Right lobe of liver (tissue), 6 donors: ENCODE measurements at regions not wholly inside any gene's neighbourhood (a gene's known extent, or its start where the extent isn't known, plus 50 kb on each side); places are given as distances from the start of the nearest gene placed in this dataset.

Source experiments
- ATAC-seq, 4 donors: fragments of 200-7000 bp; cut with Tn5 transposase; one replicate each; pipeline ENCODE4 v1.9.1; 2020; ENCODE audit warnings: mild to moderate bottlenecking in 4 of 4, moderate library complexity in 4 of 4
- DNase-seq, 3 donors: peaks; one replicate each; pipeline ENCODE4 v3.0.0-alpha.2; 2020
- H3K27ac ChIP-seq, 3 donors: fragments of 200-600 bp; one replicate each; pipeline ENCODE4 v1.8.0; 2022
- H3K27me3 ChIP-seq, 2 donors: fragments of 200-600 bp; one replicate each; pipeline ENCODE4 v1.8.0; 2022
- H3K36me3 ChIP-seq, 4 donors: fragments of 200-600 bp; sonication (generic) in 1 of 4; one replicate each; pipeline versions ENCODE4 v1.5.1 to v1.8.0; 2017 to 2022; ENCODE audit warnings: control low read depth in 1 of 4
- H3K4me1 ChIP-seq, 4 donors: fragments of 200-600 bp; sonication (generic) in 1 of 4; one replicate each; pipeline versions ENCODE4 v1.5.1 to v1.8.0; 2017 to 2022; ENCODE audit warnings: control low read depth in 1 of 4
- H3K4me3 ChIP-seq, 3 donors: fragments of 200-600 bp; one replicate each; pipeline ENCODE4 v1.8.0; 2022
- H3K9me3 ChIP-seq, 4 donors: fragments of 200-600 bp; sonication (generic) in 1 of 4; one replicate each; pipeline versions ENCODE4 v1.5.1 to v1.8.0; 2017 to 2022; ENCODE audit warnings: control low read depth in 1 of 4
- CTCF ChIP-seq, 4 donors: fragments of 200-600 bp in 3 of 4; fragments of 450-650 bp in 1 of 4; IDR thresholded peaks; one replicate each; pipeline versions ENCODE4 v1.5.1 to v1.8.0; 2016 to 2022; ENCODE audit warnings: antibody characterized with exemption in 4 of 4, mild to moderate bottlenecking in 2 of 4
- POLR2A ChIP-seq: fragments of 450-650 bp; IDR thresholded peaks from one replicate; pipeline ENCODE4 v1.6.1; 2017; ENCODE audit warnings: antibody characterized with exemption, mild to moderate bottlenecking
- WGBS: methylation state at CpG from one replicate; pipeline ENCODE4 v1.1.6; 2018; ENCODE audit warnings: low coverage, low lambda C conversion rate; ENCODE audit not compliant: insufficient coverage; ENCODE audit errors: missing lambda C conversion rate; 5-methylcytosine and 5-hydroxymethylcytosine counted together
- intact Hi-C, 2 donors: fragments of 100-400 bp; cut with DNase I; formaldehyde crosslinking; loops; one replicate each; pipeline versions ENCODE4 v1.11.2 to v1.14.1; 2022
- donor health status: DM: no; HTN: yes; CAD: no.
- donor health status: DM: no; HTN: no; CAD: no.
- donor health status: DM: no; HTN: no; CAD: no.
- donor health status: DM: no; HTN: yes; CAD: no.
- donor health status: DM: no; HTN: yes; CAD: no.

- no peaks in the 10 kb centered on the region for H3K36me3 ChIP-seq
- DNase-seq (no peak), ATAC-seq (no peak)
- H3K27me3 ChIP-seq = no peaks in the 10 kb centered on the region
- H3K9me3 ChIP-seq = no peaks in the 10 kb centered on the region
- intact Hi-C loops = no loop called here
- TF ChIP-seq POLR2A (no peak), CTCF (IDR thresholded peaks at IDR 0.05) (no peak)
- H3K4me1 ChIP-seq = no peaks in the 10 kb centered on the region
- whole genome bisulfite sequencing = 75% methylated on average over 3 of the region's 3 CpGs
- H3K4me3 ChIP-seq = no peak overlapping the region
- no peak overlapping the region for H3K27ac ChIP-seq
Observed at GRCh38 chr11:26835611-26836010, 113.8 kb upstream of the SLC5A12 start.

- TF ChIP-seq CTCF (IDR thresholded peaks at IDR 0.05) (no peak), POLR2A (no peak)
- DNase-seq (no peak), ATAC-seq (no peak)
- Histone ChIP-seq H3K36me3 (no peaks in the 10 kb centered on the region), H3K4me1 (no peaks in the 10 kb centered on the region), H3K9me3 (no peaks in the 10 kb centered on the region), H3K27me3 (no peaks in the 10 kb centered on the region), H3K4me3 (no peak overlapping the region), H3K27ac (no peak overlapping the region)
- 65% methylated on average over 2 of the region's 2 CpGs for WGBS
- intact Hi-C loops = no loop called here
Observed at GRCh38 chr11:26837154-26837553, 115.3 kb upstream of the SLC5A12 start.

- H3K27ac ChIP-seq = no peak overlapping the region
- DNase-seq (no peak), ATAC-seq (no peak)
- H3K36me3 ChIP-seq = no peaks in the 10 kb centered on the region
- H3K4me1 ChIP-seq = no peaks in the 10 kb centered on the region
- intact Hi-C loops = no loop called here
- no peak overlapping the region for H3K4me3 ChIP-seq
- WGBS = 81% methylated on average over 3 of the region's 3 CpGs
- H3K27me3 ChIP-seq = no peaks in the 10 kb centered on the region
- TF ChIP-seq CTCF (IDR thresholded peaks at IDR 0.05) (no peak), POLR2A (no peak)
- no peaks in the 10 kb centered on the region for H3K9me3 ChIP-seq
Observed at GRCh38 chr11:26839911-26840698, 118.2 kb upstream of the SLC5A12 start.

- no peaks in the 10 kb centered on the region for H3K36me3 ChIP-seq
- TF ChIP-seq POLR2A (no peak), CTCF (IDR thresholded peaks at IDR 0.05) (no peak)
- no peaks in the 10 kb centered on the region for H3K9me3 ChIP-seq
- DNase-seq = no peak
- no peak overlapping the region for H3K27ac ChIP-seq
- ATAC-seq = no peak
- H3K4me3 ChIP-seq = no peak overlapping the region
- intact Hi-C loops = no loop called here
- no peaks in the 10 kb centered on the region for H3K27me3 ChIP-seq
- H3K4me1 ChIP-seq = no peaks in the 10 kb centered on the region
- 73% methylated on average over 2 of the region's 2 CpGs for WGBS
Observed at GRCh38 chr11:26841818-26842473, 120.1 kb upstream of the SLC5A12 start.
